ENCODE measurements at regions not wholly inside any gene's neighbourhood (a gene's known extent, or its start where the extent isn't known, plus 50 kb on each side); places are given as distances from the start of the nearest gene placed in this dataset.

- Histone ChIP-seq H3K9ac (ENCODE audit: low read length) (no peak overlapping the region), H3K4me2 (ENCODE audit: low read depth, low read length, poor library complexity, severe bottlenecking) (no peak overlapping the region), H3K27ac (ENCODE audit: low read depth, low read length) (no peak overlapping the region), H3F3A (ENCODE audit: insufficient read depth) (no peaks in the 10 kb centered on the region), H3K9me3 (ENCODE audit: insufficient read depth, low read length) (no peaks in the 10 kb centered on the region), H4K20me1 (ENCODE audit: low read depth, low read length) (no peaks in the 10 kb centered on the region), H3K79me2 (ENCODE audit: insufficient read depth, low read length) (no peaks in the 10 kb centered on the region), H3K27me3 (ENCODE audit: low read length) (no peaks in the 10 kb centered on the region), H2AFZ (ENCODE audit: low read depth, low read length, severe bottlenecking) (no peak overlapping the region), H3K4me3 (ENCODE audit: insufficient read depth, low read length, poor library complexity, severe bottlenecking) (no peak overlapping the region), H3K36me3 (ENCODE audit: low read length) (no peaks in the 10 kb centered on the region), H3K9me2 (replicated peaks; ENCODE audit: insufficient read depth, low read length) (no peaks in the 10 kb centered on the region)
- TF ChIP-seq CTCF (IDR thresholded peaks at IDR 0.05; ENCODE audit: insufficient read depth, low read length, poor library complexity, severe bottlenecking) (no peak), EZH2phosphoT487 (conservative IDR thresholded peaks at IDR 0.05; ENCODE audit: low read length) (no peak)
These were observed 360.4 kb downstream of the HAO1 start for GRCh38 chr20:7579888-7580287.

- Histone ChIP-seq H3K9me2 (replicated peaks; ENCODE audit: insufficient read depth, low read length) (no peaks in the 10 kb centered on the region), H3K36me3 (ENCODE audit: low read length) (no peaks in the 10 kb centered on the region), H3K27ac (ENCODE audit: low read depth, low read length) (no peak overlapping the region), H4K20me1 (ENCODE audit: low read depth, low read length) (no peaks in the 10 kb centered on the region), H3K4me2 (ENCODE audit: low read depth, low read length, poor library complexity, severe bottlenecking) (no peak overlapping the region), H3K27me3 (ENCODE audit: low read length) (no peaks in the 10 kb centered on the region), H3K9ac (ENCODE audit: low read length) (no peak overlapping the region), H3K9me3 (ENCODE audit: insufficient read depth, low read length) (no peaks in the 10 kb centered on the region), H3K79me2 (ENCODE audit: insufficient read depth, low read length) (no peaks in the 10 kb centered on the region), H2AFZ (ENCODE audit: low read depth, low read length, severe bottlenecking) (no peak overlapping the region), H3F3A (ENCODE audit: insufficient read depth) (no peaks in the 10 kb centered on the region), H3K4me3 (ENCODE audit: insufficient read depth, low read length, poor library complexity, severe bottlenecking) (no peak overlapping the region)
- TF ChIP-seq EZH2phosphoT487 (conservative IDR thresholded peaks at IDR 0.05; ENCODE audit: low read length): no peak
- TF ChIP-seq CTCF (IDR thresholded peaks at IDR 0.05; ENCODE audit: insufficient read depth, low read length, poor library complexity, severe bottlenecking): no peak
These were observed 355.1 kb downstream of the HAO1 start for GRCh38 chr20:7585126-7585679.

DNA sequence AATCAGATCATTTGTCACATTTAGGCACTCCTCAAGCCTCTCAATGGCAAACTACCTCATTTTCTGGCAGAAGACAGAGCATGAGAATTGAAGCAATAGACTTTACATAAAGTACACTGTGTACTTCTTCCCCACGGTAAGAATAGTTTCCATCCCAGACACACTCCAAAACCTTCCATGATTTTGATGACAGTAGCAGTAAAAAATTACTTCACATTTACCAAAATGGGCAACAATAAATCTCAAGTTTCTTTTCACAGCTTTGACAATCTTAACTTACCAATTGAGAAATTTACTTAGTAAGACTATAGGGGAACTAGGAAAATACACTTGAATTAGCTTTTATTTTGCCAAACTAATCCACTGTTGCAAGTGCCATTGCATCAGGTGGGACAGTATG, 353.8 kb downstream of the HAO1 start:
- Histone ChIP-seq H3K9ac (ENCODE audit: low read length) (no peak overlapping the region), H4K20me1 (ENCODE audit: low read depth, low read length) (no peaks in the 10 kb centered on the region), H3K9me3 (ENCODE audit: insufficient read depth, low read length) (no peaks in the 10 kb centered on the region), H3K79me2 (ENCODE audit: insufficient read depth, low read length) (no peaks in the 10 kb centered on the region), H3K9me2 (replicated peaks; ENCODE audit: insufficient read depth, low read length) (no peaks in the 10 kb centered on the region), H2AFZ (ENCODE audit: low read depth, low read length, severe bottlenecking) (no peak overlapping the region), H3K27me3 (ENCODE audit: low read length) (no peaks in the 10 kb centered on the region), H3K27ac (ENCODE audit: low read depth, low read length) (no peak overlapping the region), H3K4me3 (ENCODE audit: insufficient read depth, low read length, poor library complexity, severe bottlenecking) (no peak overlapping the region), H3K36me3 (ENCODE audit: low read length) (no peaks in the 10 kb centered on the region), H3F3A (ENCODE audit: insufficient read depth) (no peaks in the 10 kb centered on the region), H3K4me2 (ENCODE audit: low read depth, low read length, poor library complexity, severe bottlenecking) (no peak overlapping the region)
- no peak for TF ChIP-seq EZH2phosphoT487 (conservative IDR thresholded peaks at IDR 0.05; ENCODE audit: low read length)

- H3K27ac ChIP-seq (ENCODE audit: low read depth, low read length): no peak overlapping the region
- H3K79me2 ChIP-seq (ENCODE audit: insufficient read depth, low read length): no peaks in the 10 kb centered on the region
- no peaks in the 10 kb centered on the region for H3K27me3 ChIP-seq (ENCODE audit: low read length)
- no peak overlapping the region for H3K4me3 ChIP-seq (ENCODE audit: insufficient read depth, low read length, poor library complexity, severe bottlenecking)
- H3F3A ChIP-seq (ENCODE audit: insufficient read depth): no peaks in the 10 kb centered on the region
- H3K9me2 ChIP-seq (replicated peaks; ENCODE audit: insufficient read depth, low read length): no peaks in the 10 kb centered on the region
- H3K9ac ChIP-seq (ENCODE audit: low read length): no peak overlapping the region
- TF ChIP-seq EZH2phosphoT487 (conservative IDR thresholded peaks at IDR 0.05; ENCODE audit: low read length) (no peak), CTCF (IDR thresholded peaks at IDR 0.05; ENCODE audit: insufficient read depth, low read length, poor library complexity, severe bottlenecking) (no peak)
- H3K36me3 ChIP-seq (ENCODE audit: low read length): no peaks in the 10 kb centered on the region
- H3K9me3 ChIP-seq (ENCODE audit: insufficient read depth, low read length): no peaks in the 10 kb centered on the region
- no peak overlapping the region for H3K4me2 ChIP-seq (ENCODE audit: low read depth, low read length, poor library complexity, severe bottlenecking)
- H2AFZ ChIP-seq (ENCODE audit: low read depth, low read length, severe bottlenecking): no peak overlapping the region
- H4K20me1 ChIP-seq (ENCODE audit: low read depth, low read length): no peaks in the 10 kb centered on the region
These were observed 351.1 kb downstream of the HAO1 start for GRCh38 chr20:7589164-7589563.
